Smooth muscle cell of the brain vasculature (primary cell): ENCODE measurements at regions not wholly inside any gene's neighbourhood (a gene's known extent, or its start where the extent isn't known, plus 50 kb on each side); places are given as distances from the start of the nearest gene placed in this dataset.
"Not testable (repeated sequence)": the region's sequence is repeated elsewhere in the genome, so short reads cannot be mapped to it uniquely, and the experiment has no call there.

ENCODE experiments used
- DNase-seq: peaks from one replicate; pipeline ENCODE4 v3.0.0-alpha.2; 2012; ENCODE audit warnings: low read depth, low spot score

DNA sequence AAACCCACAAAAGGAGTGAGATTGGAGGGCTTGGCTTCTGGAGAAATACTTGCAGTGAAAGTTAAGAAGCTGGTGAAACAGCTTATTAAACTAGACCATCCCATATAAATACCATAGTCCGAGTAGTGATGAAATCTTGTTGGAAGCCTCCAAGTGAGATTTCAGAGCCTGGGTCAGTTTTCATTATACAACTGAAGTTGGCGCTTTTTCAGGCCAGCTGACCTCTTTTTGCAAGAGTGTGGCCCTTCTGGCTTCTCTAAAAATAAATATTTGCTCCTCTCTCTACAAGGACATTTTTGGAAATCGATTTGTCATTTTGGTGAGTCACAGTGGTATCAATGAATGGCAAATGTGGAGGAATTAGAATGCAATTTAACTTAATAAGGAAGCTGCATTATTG is 51.2 kb upstream of the THRB start:
- DNase-seq = no peak

DNA sequence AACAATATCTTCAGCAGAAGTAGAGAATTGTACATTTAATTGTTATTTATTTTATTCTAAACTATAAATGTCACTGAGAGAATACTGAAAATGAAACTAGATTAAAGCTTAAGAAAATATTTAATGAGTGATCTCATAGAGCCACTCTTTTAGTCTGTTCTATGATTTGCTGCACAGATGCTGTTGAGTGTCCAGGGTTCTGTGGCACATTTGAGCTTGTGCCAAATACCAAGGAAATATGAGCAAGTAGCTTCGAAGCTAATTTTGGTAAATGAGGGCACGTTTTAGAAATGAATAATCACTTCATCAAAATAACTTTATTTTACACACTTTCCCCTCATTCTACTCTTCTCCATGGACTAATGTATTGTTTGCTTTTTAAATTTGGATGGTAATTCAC is 53.6 kb upstream of the THRB start:
- DNase-seq = no peak

DNA sequence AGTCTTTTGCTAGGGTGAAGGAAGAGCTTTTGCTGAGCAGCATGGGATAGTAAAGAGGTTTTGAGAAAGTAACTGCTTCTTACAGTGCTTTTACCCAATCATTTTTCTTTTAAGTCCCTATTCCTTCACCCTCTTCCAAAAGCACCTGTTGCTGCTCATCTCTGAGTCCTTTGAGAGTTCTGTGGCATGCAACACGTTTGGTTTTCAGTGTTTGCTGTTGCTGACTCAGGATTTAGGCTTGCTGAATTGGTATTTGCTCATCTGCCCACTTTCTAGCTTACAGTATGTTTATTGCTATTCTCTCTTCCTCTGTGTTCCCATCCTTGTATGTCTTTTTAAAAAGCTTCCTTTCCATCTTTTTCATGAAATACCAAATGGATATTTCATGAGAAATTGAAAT is 55.9 kb upstream of the THRB start:
- DNase-seq = no peak

DNA sequence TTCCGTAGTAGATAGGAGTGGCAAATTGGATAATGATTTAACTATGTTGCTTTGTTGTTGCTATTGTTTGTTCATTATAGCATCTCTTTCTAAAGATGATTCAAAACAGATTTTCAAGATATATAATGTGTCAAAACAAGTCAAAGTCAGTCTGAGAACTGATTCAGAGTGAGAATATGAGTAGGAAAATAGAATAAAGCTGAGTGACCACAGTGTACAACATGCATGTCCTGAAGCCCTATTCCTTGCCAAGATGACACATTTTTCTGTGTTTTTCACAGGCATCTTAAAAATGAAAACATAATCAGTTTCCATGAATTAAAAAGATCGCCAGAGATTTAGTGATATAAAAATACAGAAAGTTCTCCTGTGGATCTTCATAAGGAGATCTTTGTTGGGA is 57.0 kb upstream of the THRB start:
- no peak for DNase-seq

DNA sequence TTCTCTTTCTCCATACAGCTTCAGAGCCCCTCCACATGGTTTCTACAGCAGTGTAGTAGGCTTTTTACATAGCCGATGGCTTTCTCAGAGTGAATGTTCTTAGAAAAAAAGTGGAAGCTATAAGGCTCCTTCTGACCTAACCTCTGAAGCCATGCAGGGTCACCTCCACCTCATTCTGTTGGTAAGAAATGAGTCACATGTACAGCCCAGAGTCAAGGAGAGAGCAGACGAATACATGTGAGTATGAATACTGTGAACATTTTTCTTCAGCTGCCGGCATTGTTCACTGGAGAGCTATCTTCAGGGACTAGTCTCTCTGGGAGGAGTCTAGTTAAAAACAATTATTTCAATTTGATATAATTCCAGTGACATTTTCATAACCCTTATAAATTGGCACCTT is 68.2 kb upstream of the THRB start:
- DNase-seq = no peak

DNA sequence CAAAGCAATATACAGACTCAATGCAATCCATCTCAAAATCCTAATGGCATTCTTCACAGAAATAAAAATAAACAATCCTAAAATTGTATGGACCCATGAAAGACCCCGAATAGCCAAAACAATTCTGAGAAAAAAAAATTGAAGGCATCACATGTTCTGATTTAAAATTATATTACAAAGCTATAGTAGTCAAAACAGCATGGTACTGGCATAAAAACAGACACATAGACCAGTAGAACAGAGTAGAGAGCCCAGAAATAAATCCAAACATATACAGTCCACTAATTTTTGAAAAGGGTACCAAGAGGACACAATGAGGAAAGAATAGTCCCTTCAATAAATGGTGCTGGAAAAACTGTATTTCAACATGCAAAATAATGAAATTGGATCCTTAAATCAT is 70.4 kb upstream of the THRB start:
- DNase-seq = no peak

DNA sequence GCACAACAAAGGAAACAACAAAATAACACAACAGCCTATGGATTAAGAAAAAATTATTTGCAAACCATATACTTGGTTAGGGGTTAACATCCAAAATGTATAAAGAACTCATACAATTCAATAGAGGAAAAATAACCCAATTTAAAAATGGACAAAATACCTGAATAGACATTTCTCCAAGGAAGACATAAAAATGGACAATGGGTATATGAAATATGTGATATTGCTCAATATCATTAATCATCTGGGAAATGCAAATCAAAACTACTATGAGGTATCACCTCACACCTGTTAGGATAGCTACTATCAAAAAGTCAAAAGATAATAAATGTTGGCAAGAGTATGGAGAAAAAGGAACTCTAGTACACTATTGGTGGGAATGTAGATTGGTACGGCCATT is 71.0 kb upstream of the THRB start:
- DNase-seq = no peak

DNA sequence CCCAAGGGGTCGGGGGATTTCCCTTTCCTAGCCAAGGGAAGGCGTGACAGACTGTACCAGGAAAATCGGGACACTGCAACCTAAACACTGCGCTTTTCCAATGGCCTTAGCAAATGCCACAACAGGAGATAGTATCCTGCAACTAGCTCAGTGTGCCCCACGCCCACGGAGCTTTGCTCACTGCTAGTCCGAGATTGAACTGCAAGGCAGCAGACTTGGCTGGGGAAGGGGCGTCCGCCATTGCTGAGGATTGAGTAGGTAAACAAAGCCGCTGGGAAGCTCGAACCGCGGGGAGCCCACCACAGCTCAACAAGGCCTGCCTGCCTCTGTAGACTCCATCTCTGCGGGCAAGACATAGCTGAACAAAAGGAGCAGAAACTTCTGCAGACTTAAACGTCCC is 72.3 kb upstream of the THRB start:
- DNase-seq = no peak

DNA sequence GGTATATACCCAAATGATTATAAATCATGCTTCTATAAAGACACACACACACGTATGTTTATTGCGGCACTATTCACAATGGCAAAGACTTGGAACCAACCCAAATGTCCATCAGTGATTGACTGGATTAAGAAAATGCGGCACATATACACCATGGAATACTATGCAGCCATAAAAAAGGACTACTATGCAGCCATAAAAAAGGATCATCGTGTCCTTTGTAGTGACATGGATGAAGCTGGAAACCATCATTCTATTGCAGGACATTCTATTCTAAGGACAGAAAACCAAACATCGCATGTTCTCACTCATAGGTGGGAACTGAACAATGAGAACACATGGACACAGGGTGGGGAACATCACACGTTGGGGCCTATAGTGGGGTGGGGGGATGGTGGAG is 77.8 kb upstream of the THRB start:
- DNase-seq = not testable (repeated sequence)

DNA sequence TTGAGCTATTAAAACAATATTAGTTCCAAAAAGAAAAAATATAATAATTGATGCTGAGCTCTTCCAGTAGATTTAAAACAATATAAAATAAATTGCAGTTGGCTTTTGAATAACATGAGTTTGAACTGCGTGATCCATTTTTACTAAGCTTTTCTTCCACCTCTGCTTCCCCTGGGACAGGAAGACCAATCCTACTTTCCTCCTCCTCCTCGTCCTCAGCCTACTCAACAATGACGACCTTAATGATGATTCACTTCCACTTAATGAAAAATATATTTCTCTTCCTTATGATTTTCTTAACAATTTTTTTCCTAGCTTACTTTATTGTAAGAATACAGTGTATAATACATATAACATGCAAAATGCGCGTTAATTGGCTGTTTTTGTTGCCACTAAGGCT is 78.9 kb upstream of the THRB start:
- DNase-seq = no peak

DNA sequence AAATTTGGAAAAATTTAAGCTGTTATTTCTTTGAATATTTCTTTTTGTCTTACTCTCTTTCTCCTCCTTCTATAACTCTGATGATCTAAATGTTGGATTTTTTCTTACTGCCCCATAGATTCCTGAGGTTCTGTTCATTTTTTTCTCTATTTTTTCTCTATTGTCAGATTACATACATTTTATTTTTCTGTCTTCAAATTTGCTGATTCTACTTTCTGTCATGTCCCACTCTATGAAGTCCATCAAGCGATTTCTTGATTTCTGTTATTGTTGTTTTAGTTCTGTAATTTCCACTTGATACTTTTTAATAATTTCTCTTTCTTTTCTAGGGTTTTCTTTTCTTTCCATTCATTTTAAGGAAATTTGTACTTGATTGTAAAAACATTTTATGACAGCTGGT is 83.7 kb upstream of the THRB start:
- no peak for DNase-seq

DNA sequence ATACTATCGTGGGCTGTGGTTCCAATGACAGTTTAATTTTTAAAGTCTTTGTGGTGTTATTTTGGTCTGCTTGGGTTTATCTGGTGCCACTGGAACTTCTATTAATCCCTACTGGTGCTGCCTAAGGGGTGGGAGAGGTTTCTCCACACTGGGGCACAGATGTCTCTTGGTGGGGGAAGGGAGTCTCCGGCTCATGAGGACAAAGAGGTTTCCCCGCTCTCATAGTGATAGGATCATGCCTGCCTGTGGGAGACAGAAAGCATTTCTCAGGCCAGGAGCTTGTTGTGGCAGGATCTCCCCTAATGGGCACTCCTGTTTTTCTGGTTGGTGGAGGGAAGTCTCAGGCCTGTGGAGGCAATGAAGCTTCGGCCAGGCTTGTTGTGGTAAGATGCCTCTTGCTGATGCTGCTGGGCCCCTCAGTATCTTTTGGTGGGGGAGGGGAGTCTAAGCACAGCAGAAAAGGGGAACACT is 84.3 kb upstream of the THRB start:
- DNase-seq = no peak

DNA sequence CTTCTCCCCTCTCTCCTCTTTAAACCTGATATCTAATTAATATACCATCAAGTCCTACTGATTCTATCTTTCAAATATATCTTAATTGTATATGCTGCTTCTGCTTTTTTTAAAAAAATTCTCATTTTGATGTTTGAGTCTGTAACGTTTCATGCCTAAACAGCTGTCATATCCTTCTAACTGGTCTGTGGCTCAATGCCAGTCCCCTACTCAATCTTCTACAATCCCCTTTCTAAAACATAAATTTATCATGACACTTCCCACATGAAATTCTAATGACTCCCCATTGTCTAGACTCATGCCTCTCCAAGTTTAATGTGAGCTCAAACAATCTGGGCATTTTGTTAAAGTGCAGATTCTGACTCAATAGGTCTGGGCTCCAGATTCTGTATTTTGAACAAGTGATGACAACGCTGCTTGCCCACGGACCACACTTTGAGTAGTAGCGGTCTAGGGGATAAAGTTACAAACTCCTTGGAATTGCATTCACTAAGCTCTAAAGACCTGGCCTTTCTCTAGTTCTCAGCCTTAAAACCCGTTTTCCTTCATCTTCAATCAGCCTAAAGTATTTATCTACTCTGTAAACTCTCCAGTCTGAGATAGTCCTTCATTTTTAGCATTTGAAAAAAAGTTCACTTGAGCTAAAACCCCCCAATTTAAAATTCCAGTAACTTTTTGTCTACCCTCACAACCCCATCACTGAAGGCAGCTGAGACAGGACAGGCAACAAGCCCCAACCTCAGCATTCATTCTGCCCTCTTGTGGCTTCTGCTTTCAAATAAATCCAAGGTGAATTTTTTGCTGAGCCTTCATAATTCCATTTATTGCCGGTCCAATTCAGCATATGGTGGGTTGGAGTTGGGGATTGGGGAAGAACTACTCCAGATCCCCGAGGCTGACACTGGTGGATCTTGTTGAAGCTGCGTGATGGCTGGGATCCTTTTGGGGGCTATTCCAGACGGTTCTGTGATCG is 88.1 kb upstream of the THRB start:
- no peak for DNase-seq

DNA sequence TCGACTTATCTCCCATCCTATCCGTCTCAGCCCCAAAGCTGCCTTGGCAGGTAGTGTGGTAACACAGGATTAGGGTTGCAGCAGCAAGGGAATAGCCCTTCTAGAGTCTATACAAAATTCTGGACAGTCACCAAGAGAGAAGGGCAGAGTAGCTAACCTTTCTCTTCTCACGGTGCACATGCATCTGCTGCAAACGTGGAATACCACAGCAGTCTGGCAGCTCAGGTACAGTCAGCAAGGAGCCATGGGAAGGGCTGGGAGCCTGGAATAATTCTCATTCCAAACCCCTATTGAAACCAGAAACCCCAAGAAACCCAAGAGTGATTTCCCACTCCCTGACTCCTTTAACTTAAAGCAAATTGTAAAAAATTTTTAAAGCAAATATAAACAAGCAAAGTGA is 92.3 kb upstream of the THRB start:
- no peak for DNase-seq

DNA sequence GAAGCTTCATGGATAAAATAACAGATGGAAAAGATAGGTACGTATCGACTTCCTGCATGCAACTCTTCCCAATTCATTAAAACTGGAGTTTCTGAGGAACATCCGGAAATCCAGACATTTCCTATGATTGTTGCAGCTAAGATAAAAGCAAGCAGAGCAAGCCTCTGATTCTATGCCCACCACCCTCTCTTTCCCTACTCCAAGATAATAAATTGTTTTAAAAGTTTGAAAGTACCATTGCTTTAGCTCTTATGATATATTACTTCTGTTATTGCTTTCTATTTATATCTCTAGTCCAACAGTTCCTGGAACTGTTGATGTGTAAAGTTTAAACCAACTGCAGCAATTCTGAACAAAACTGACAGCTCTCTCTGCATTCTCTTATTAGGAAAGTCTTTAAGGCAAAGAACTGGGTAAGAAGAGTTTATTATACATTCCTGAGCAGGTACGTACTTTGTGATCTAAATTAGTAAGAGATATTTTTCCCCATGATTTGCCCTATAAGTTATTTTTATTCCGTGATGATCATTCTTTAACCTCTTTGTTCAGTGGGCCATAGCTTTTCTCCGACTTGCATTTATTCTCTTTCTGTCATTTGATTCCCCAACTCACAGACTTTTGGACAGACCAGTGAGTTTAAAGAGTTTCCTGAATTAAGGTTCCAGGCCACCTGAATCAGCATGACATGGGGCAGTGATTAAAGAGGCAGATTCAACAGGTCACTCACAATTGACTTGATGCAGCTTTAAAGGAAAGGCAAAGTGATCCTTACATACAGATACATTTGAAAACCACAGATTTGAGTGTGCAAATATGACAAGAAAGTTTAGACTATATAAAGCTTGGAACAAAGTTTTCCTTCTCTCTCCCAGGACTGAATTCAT is 94.2 kb upstream of the THRB start:
- DNase-seq = no peak

DNA sequence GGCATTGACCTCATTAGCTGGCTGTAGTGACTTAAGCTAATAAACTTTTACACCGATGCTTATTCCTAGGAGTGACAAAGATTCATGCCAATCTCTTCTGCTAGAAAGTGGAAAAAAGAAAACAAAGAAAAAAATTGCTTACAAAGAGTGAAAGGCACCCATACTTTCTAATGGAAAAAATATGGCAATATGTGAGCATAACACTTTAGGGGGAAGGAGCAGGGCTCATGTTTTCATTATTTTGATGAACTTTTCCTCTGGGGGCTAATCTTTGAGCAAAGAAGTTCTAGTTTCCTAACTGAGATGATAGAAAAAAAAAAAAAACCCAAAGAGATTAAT is 94.8 kb upstream of the THRB start:
- DNase-seq = no peak

DNA sequence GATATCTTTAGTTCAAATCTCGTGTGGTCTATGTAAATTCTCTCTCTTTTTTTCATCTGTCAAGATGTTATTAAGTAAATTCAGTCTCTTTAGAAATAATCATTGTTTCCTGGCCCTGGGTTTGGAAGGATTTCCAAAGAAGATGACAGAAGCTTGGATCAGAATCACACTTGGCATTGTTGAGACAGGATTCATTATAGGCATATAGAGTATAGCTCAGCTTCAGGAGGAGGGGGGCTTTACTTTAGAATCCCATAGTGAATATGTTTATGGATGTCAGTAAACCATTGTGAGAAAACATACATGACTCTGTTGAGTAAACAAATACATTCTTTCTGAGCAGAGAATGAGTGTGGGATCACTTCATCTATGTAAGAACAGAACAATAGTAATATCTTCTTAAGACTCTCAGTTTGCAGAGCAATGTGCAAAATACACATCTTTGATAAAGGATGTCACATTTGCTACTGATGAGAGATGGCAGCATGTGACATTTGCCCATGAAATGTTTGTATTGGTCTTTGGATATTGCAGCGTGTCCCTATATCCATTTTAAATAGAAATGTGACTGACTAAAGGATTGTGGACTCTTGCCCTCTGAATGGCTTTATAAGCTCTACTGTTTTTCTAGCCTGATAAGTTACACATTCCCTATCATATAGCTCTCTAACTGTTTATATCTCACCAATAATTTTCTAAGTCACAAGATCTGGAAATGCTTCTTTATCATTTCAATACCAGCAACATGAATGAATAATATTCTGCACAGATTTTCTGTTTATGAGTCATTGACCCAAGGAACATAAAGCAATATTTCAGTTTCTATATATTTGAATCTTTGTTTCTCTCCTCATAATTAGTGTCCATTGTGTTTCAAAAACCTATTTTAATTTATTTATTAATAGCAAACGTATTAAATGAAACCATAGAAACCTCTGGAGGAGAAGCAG is 95.6 kb upstream of the THRB start:
- no peak for DNase-seq

DNA sequence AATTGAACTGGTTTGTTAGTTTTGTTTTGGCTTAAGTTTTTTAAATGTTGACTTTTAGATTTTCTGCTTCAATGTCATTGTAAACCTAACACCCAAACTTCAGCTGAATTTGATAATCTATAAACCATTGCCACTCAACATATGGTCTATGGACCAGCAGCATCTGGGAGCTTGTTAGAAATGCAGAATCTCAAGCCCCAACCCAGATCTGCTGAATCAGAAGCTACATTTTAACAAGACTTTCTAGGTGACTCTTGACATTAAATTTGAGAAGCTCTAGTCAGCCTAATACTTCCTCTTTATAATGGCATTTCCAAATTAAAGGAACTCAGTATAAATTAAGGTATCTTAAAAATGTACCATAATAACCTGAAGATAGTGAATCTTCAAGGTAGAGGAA is 96.5 kb upstream of the THRB start:
- no peak for DNase-seq

DNA sequence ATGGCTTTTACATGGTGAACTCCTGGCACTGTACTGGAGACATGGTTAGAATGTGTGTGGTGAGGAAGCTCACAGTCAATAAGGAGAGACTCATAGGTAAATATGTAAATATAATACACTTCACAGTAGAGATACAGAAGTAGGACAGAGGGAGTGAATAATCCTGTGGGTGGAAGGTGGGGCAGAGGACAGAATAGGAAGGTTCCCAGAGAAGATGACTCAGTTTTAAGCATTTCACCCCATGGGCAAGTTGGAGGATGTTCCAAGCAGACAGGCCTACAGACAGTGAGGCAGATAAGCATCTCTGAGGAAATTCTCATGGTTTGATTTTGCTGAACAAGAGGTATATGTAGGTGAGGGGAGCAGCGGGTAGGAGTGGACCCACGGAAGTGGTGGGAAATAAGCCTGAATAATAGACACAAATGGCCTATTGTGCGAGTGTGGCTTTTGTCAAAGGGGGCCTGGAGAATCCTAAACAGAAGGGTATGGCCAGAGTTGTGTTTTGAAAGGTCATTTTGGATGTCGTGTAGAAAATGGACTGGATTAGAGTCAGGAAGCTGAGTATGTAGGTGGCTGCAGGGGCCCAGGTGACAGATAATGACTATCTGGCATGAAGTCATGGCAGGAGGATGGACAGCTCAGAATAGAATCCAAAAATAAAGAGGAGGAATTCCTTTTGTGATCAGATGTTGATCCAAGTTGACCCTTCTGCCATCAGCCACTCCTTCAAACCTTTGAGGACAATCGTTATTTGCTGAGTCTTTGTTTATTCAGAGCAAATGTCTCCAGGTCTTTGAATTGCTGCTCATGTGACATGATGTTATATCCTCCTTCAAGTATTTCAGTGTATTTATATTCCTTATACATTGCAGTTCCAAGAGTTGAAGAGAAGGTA is 97.3 kb upstream of the THRB start:
- DNase-seq = no peak

DNA sequence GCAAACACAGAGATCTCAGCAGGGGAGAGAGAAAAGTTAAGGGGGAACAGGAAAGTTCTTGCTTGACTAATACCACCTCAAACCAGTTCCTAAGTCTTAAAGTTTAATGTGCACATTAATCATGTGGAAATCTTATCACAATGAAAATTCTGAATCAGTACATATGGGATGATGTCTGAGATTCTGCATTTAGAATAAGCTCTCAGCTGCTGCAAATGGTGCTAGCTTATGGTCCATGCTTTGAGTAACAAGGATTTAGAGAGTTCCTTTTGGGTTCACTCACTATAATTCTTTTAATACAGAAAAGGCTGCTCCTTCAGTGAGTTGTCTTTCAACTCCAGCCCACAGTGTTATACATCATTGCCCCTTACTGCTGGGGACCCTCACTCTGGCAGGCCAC is 99.5 kb upstream of the THRB start:
- no peak for DNase-seq

DNA sequence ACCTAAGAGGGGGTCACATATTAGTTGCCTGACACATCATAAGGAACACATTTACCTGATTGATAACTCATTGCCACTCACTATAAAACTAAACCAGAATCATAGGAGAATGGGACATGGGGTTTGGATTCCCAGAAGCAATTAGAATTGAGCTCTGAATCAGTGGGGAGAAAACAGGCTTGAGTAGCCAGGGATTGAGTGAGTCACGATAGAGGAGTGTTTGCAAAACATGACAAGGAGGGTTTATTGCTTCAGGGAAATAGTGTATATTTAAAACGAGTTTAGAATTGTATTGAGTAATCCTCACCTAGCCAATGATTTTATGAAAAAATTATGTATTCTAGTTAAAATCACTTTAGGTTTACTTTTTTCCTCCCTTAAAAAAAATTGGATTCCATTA is 101.1 kb upstream of the THRB start:
- no peak for DNase-seq
